Neural cell (in vitro differentiated cells): ENCODE measurements at regions not wholly inside any gene's neighbourhood (a gene's known extent, or its start where the extent isn't known, plus 50 kb on each side); places are given as distances from the start of the nearest gene placed in this dataset.

Source experiments
- CTCF ChIP-seq: fragments of 450-650 bp; IDR thresholded peaks from 2 replicates; pipeline ENCODE4 v1.5.1; 2014; ENCODE audit warnings: antibody characterized with exemption, mild to moderate bottlenecking, moderate library complexity; ENCODE audit not compliant: poor library complexity, severe bottlenecking
- EP300 ChIP-seq: fragments of 450-650 bp; conservative IDR thresholded peaks from 2 replicates; pipeline ENCODE4 v1.6.1; 2014; ENCODE audit warnings: antibody characterized with exemption, mild to moderate bottlenecking, moderate library complexity; ENCODE audit not compliant: poor library complexity, severe bottlenecking
- EZH2 ChIP-seq: fragments of 200-600, 300-800 bp; shearing (Covaris generic), sonication (generic); IDR thresholded peaks from 2 replicates; pipeline ENCODE4 v1.6.1; 2014; ENCODE audit warnings: antibody characterized with exemption, low read length, borderline replicate concordance, mild to moderate bottlenecking; ENCODE audit not compliant: insufficient read depth, poor library complexity, severe bottlenecking
- MXI1 ChIP-seq: fragments of 450-650 bp; conservative IDR thresholded peaks from 2 replicates; pipeline ENCODE4 v1.6.1; 2014; ENCODE audit warnings: antibody characterized with exemption, mild to moderate bottlenecking; ENCODE audit not compliant: poor library complexity, severe bottlenecking
- POLR2AphosphoS5 ChIP-seq: IDR thresholded peaks from 2 replicates; pipeline ENCODE4 v1.6.1; 2012
- SMC3 ChIP-seq: fragments of 450-650 bp; conservative IDR thresholded peaks from 2 replicates; pipeline ENCODE4 v1.6.1; 2014; ENCODE audit warnings: antibody characterized with exemption, mild to moderate bottlenecking, moderate library complexity; ENCODE audit not compliant: poor library complexity

- TF ChIP-seq EZH2 = no peak
- no peak for TF ChIP-seq CTCF
- TF ChIP-seq EP300 = no peak
- TF ChIP-seq MXI1 = no peak
- TF ChIP-seq POLR2AphosphoS5 = no peak
- TF ChIP-seq SMC3 = no peak
Measured at GRCh38 chr12:116469344-116469743, 89.8 kb upstream of the MAP1LC3B2 start.
